HG02840 (cell line): ENCODE measurements at regions not wholly inside any gene's neighbourhood (a gene's known extent, or its start where the extent isn't known, plus 50 kb on each side); places are given as distances from the start of the nearest gene placed in this dataset.

Experiments used
- ATAC-seq: cut with Tn5 transposase; IDR thresholded peaks from one replicate; pipeline ENCODE4 v1.9.1; 2021; ENCODE audit warnings: mild to moderate bottlenecking, moderate library complexity, moderate number of reproducible peaks; ENCODE audit not compliant: unreplicated experiment, low FRiP score

- no peak for ATAC-seq
Observed at GRCh38 chr5:86869268-86869667, 251.5 kb downstream of the COX7C start.

DNA sequence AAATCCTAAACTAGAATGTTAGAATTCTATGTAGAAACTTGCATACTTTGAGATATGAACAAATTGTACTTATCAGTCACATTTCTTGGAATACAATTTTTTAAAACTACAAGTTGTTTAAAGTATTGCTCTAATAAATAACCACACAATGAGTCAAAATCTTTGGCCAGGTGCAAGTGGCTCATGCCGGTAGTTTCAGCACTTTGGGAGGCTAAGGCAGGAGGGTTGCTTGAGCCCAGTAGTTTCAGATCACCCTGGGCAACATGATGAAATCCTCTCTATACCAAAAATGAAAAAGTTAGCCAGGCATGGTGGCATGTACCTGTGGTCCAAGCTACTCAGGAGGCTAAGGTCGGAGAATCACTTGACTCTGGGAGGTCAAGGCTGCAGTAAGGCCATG, 257.8 kb downstream of the COX7C start:
- no peak for ATAC-seq

- no peak for ATAC-seq
Observed at GRCh38 chr5:86878250-86878649, 260.5 kb downstream of the COX7C start.

GRCh38 chr5:86879086-86879485, 261.3 kb downstream of the COX7C start:
- no peak for ATAC-seq

DNA sequence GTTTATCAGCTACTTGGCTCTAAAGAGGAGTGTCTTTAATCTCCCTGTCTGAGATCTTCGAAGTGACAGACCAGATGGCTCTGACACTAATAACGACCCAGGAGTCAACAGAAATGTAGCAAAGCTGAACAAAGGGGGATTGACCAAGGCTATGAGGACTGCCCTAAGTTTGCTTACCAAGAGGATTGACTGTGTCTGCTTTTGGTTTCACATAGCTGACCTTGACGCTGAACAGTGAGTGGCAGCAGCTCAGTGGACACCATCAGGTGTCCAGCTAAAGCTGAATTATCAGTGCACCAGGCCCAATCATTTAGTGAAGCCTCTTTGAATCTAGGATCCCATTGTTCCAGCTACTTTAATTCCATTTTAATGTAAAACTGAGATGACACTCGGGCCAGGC, 262.6 kb downstream of the COX7C start:
- ATAC-seq = no peak

- peak; percentile 81 for ATAC-seq
Observed at GRCh38 chr5:86880785-86881492, 263.2 kb downstream of the COX7C start.

- no peak for ATAC-seq
Observed at GRCh38 chr5:86881493-86882090, 263.9 kb downstream of the COX7C start.

DNA sequence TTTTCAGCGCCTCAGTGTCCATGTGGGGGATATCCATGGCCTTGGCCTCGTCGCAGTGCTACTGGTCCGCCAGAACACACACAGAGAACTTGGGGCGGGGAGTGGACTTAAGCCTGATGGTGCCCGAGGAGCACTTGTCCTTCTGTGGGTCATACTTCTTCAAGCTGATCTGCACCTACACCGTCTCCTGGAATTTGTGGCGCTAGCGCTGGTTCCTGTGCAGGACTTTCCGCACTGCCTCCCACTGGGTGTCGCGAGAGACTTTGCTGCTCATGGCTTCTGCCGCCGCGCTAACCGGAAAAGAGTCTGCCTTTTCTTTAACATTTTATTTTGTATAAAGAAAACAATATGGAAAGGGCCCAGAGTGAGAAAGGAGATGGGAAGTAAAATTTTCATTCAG, 266.9 kb downstream of the COX7C start:
- ATAC-seq = no peak

DNA sequence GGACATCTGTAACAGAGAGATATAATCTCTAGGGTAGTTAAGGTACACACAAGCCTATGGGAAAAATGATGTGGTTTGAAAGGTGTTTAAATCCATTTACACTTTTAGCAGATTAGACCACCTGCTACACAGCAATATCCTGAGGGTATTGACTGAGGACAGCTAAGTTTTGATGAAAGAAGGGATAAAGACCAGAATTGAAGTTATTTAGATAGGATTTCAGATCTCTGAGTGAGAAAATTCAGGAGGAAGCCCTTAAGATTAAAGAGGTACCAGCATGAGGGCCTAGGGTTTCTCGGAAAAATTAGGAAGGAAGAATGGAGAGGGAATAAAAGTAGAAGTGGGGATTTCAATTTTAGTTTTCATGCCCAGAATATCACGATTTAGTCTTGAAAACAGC, 267.3 kb downstream of the COX7C start:
- ATAC-seq = no peak

DNA sequence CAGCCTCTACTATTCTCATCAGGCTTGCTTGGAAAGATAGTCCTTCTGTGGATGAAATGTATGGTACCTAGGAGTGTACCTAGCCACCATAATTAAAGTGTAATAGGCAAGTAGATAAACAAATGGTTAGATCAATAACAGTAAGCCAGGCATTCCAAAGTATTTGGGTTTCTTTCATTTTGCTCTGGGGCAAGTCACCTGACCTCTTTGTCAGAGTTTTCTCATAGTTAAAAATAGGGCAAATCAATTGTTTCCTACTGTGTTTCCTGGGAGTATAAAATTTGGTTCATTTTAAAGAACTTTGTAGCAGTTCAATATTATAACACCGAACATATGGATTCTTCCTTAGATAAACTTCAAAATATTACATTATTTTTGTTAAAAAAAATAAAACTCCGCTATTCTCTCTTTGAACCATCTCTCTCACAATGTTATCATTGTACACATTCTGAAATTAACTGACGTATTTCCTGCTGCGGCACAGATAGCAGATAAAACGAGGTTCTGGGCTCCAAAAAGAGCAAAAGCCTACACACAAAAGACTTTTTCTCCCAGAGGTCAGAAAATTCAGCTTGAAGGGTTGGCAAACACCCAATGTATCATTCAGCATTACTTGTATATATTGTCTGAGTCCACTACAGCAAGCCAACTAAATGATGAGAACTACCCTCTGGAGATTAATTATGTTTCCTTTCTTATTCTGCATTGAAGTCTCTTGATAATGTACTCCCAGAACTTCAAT, 267.9 kb downstream of the COX7C start:
- no peak for ATAC-seq

DNA sequence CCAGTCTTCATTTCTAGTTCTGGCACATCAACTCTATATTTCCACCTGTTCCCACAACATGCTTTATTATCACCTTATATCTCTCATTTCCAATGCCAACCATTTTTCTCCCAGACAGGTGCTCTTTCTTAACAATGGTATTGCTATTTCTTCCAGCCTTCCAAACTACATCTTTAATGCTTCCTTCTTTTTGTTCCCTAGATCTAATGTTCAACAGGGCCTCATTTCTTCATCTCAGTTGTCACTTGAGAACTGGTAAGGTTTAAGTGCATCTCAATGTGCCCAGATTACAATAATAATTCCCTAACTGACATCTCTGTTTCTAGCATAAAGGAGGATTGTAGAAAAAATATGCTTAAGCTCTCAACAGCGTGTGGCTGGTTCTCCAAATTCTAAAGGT, 272.6 kb downstream of the COX7C start:
- no peak for ATAC-seq

DNA sequence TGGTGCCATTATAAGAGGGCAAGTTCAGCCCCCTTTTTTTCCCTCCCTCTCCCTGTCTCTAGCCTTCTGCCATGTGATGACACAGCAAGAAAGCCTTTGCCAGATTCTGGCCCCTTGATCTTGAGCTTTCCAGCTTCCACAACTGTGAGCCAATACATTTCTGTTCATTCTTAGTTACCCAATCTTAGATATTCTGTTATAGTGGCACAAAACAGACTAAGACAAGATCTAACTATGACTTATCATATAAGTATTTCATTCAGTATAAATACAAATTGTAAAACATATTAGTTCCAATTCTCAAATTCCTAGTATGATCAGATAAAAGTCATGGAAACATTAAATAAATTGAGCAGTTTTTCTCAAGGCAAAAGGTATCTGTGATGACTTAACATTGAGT, 276.3 kb downstream of the COX7C start:
- ATAC-seq = no peak

DNA sequence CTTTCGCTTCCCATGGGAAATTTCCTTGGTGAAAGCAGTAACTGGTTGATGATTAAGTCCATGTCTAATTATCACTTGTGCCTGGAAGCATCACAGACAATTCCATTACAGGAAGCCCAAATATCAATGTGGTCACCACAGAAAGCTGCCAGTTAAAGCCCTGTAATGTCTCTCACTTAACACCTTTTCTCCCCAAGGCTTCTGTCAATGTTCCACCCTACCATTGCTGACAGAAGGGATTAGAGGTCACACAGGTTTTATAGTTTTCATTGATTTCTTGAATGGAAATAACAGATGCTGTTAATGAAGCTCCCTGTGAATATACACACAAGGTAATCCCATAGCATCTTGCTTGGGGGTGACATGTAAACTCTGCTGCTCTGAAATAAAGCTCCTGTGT, 279.2 kb downstream of the COX7C start:
- ATAC-seq = no peak

DNA sequence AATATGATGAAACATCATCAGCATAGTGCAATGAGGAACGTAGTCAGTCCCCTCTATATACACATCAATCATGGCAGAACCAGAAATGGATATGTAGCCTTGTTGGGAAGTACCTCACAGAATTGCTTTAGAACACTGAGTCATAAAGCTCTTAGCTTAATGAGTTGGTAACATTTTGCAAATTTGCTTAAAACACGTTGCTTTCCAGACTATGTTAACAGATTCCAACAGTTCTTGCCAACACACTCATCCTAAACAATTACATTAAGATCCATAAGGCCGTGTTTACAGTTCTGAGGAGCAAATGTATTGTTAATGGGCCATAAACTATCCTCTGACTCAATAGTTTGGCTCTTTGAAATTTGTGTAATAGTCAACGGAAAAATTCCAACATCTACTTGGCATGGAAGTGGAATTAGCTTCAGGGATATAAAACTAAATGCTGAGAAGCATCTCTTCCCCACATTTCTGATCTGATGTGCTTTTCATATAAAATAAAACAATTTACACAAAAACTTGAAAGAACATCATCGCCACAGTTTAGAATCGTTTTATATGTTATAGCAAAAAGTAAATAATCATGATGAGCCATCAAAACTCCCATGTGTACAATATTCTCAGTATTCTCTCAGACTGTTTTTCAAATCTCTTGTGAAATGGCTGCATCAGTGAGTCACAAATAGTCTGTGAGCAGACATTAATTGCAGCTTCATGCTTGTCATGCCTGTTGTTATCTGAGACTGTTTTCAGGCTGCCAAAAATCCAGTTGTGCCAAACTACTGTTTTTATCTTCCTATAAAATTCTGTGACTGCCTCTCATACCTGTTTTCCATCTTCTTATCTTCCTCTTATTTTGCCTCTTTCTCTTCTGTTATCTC, 291.9 kb downstream of the COX7C start:
- no peak for ATAC-seq

DNA sequence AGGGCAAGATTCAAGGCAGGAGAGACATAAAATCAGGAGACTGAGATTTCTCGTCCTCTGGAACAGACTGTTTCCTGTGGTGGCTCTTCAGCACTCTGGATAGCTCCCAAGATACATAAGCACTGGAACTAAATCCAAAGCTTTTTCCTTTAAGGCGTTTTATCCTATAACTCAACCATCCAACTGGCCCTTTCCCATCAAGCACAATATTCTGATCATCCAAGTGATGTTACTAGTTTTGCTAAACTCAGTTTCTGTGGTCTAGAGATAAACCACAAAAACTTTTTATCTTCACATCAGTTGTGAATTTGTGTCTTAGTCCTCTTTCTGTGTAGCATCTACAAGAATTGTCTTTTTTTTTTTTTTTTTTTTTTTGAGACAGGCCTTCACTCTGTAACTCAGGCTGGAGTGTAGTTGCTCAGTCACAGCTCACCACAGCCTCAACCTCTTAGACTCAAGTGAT, 299.4 kb downstream of the COX7C start:
- ATAC-seq = no peak

DNA sequence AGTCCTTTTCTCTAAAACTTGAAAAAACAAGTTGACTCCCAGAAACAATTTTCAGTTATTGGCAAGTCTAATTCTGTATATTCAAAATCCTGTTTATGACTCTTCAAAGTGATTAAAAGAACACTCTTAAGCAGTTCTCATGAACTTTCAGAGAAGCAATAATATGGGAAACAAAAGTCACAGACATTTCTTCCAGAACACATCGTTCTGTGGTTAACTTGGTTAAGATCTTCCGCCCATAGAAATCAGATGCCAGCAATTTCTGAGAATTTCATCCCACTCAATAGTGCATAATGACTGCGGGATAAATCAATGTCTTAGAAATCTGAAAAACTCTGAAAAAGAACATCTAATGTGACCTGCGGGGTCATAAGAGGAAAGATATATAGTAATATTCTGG, 300.5 kb downstream of the COX7C start:
- ATAC-seq = no peak

GRCh38 chr5:86926033-86926432, 308.3 kb downstream of the COX7C start:
- ATAC-seq = no peak

- no peak for ATAC-seq
Observed at GRCh38 chr5:86929123-86929766, 311.5 kb downstream of the COX7C start.

- no peak for ATAC-seq
Observed at GRCh38 chr5:86951761-86952160, 315.9 kb upstream of the RASA1 start.

- ATAC-seq = no peak
Observed at GRCh38 chr5:86964889-86965288, 302.8 kb upstream of the RASA1 start.
